Left ventricle myocardium superior (tissue), 1 donor: ENCODE measurements at regions not wholly inside any gene's neighbourhood (a gene's known extent, or its start where the extent isn't known, plus 50 kb on each side); places are given as distances from the start of the nearest gene placed in this dataset.
A peak's percentile ranks its signal among the peaks of the same experiment; 100 is the strongest.
"Not testable (repeated sequence)": the region's sequence is repeated elsewhere in the genome, so short reads cannot be mapped to it uniquely, and the experiment has no call there.

Source experiments
- ATAC-seq: fragments of 200-7000 bp; cut with Tn5 transposase; one replicate; pipeline ENCODE4 v1.9.1; 2020; ENCODE audit warnings: mild to moderate bottlenecking, moderate library complexity
- DNase-seq: peaks from one replicate; pipeline ENCODE4 v3.0.0-alpha.2; 2020
- intact Hi-C: fragments of 100-400 bp; cut with micrococcal nuclease; formaldehyde crosslinking; loops from one replicate; pipeline ENCODE4 v1.11.0; 2022
- donor health status: DM: no; HTN: yes; CAD: no; lungs with severe emphysema.

DNA sequence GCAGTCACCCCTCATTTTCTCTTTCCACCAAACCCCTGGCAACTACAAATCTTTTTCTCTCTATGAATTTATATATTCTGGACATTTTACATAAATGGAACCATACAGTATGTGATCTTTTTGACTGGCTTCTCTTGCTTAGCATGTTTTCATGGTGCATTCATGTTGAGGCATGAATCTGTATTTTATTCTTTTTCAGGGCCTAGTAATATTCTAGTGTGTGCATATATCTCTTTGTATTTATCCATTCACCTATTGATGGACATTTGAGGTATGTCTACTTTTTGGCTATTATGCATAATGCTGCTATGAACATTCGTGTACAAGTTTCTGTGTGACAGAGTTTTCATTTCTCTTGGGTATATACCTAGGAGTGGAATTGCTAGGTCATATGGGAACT is 78.2 kb downstream of the HACD1 start:
- intact Hi-C loops, result no loop called here
- DNase-seq (no peak), ATAC-seq (no peak)

- intact Hi-C loops, result no loop called here
- no peak for ATAC-seq
These were observed 79.9 kb downstream of the HACD1 start for GRCh38 chr10:17537281-17537680.

GRCh38 chr10:17536221-17536620 is 81.0 kb downstream of the HACD1 start:
- intact Hi-C loops, result no loop called here
- ATAC-seq, result no peak
- no peak for DNase-seq

More at GRCh38 chr10:17537281-17537680, 79.9 kb downstream of the HACD1 start:
- no peak for DNase-seq

DNA sequence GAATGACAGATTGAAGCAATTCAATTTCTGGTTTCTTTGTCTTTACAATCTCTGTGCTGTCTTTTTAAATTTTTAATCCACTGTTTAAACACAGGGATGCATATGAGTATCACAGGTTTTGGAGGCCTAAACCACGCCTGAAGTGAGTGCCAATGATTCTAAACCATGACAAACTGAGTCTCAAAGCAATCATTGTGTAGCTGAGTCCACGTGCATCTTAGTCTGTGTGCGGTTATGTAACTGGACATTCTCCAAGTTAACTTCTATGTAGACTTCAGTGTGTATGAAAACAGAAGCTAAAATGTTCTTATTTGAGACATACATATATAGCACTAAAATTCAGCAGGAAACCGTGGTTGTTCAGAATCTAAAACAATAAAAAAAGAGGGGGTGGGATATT is 79.3 kb upstream of the ST8SIA6 start:
- intact Hi-C loops, result no loop called here
- DNase-seq (no peak), ATAC-seq (no peak)

DNA sequence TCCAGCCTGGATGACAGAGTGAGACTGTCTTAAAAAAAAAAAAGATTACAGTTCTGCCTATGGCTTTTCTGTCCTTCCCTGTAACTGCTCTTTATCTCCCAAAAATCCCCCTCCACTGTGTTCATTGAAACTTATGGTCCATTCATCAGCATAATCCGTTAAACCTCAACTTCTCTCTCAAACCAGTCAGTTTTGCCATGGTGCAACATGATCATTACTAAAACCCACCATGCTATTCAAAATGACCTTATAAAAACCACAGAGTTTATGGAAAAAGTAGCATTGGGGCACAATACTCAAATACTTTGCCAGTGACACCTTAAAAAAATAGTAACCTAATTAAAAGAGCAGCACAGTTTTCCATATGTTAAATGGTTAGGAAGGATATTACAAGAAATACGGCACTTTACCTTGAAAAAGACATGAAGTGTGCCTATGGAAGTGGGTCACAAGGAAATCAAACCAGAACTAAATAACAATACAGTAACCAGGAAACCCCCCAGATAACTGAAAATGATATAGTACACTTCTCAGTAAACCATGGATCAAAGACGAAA is 74.0 kb upstream of the ST8SIA6 start:
- no peak for ATAC-seq
- intact Hi-C loops, result no loop called here
- DNase-seq, result no peak

GRCh38 chr10:17527514-17528146 is 73.2 kb upstream of the ST8SIA6 start:
- ATAC-seq (peak; percentile 39), DNase-seq (no peak)
- intact Hi-C loops, result no loop called here

GRCh38 chr10:17526571-17526970 is 72.2 kb upstream of the ST8SIA6 start:
- DNase-seq, ATAC-seq, intact Hi-C loops: not testable (repeated sequence)

DNA sequence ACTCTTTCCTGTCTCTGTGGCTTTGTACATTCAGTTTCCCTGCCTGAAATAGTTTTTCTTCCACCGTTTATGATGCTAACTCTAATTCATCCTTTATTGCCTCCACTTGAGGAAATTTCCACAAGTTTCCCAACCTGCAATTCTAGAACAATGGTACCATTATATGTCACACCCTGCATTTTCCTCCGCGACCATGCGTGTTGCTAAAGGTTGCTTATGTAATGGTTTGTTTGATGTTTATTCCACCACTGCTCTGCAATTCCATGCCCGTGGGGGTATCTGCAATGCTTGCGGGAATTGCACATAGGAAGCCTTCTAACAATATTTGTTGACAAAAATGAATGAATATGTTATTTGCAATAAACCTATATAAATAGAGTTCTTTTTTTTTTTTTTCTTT is 69.5 kb upstream of the ST8SIA6 start:
- intact Hi-C loops, result no loop called here
- ATAC-seq, result no peak

DNA sequence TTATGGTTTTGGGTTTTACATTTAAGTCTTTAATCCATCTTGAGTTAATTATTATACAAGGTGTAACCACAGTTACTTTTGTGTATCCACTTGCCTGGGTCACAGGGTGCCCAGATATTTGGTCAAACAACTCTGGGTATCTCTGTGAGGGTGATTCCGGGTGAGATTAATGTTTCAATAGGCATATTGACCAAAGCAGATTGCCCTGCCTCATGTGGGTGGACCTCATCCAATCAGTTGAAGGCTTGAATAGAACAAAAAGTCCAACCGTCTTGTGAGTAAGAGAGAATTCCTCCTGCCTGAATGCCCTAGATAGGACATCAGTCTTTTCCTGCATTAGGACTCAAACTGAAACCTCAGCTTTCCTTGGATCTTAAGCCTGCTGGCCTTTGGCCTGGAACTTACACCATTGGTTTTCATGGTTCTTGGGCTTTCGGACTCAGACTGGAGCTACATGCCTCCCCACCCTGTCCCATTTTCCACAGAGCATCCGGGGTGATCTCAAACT is 68.9 kb upstream of the ST8SIA6 start:
- intact Hi-C loops, result no loop called here
- ATAC-seq (no peak), DNase-seq (no peak)

More for the DNA sequence above, 69.5 kb upstream of the ST8SIA6 start:
- DNase-seq, result no peak

GRCh38 chr10:17522269-17522668 is 67.9 kb upstream of the ST8SIA6 start:
- ATAC-seq, intact Hi-C loops, DNase-seq: not testable (repeated sequence)

- intact Hi-C loops, result no loop called here
- no peak for DNase-seq
- no peak for ATAC-seq
These were observed 65.1 kb upstream of the ST8SIA6 start for GRCh38 chr10:17519457-17519856.

GRCh38 chr10:17518338-17518737 is 63.9 kb upstream of the ST8SIA6 start:
- intact Hi-C loops, result no loop called here
- DNase-seq (no peak), ATAC-seq (no peak)

DNA sequence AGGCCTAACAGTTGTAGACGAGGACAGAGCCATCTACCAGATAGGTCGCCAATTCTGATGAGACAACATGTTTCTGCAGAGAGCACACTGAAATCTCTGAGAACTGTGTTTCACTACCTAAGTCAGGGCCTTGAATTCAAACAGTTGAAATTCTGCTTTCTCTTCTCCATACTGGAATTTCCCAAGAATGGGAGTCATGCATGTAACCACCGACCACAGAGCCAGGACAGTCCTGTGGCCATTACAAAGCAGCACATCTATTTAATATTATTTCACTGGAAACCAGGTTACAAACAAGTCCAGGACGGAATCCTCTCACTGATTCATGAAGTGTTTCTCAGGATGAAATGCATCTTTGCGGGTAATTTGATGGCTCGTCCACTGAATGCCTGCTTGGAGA is 62.0 kb upstream of the ST8SIA6 start:
- no peak for ATAC-seq
- intact Hi-C loops, result no loop called here
- no peak for DNase-seq

GRCh38 chr10:17512341-17513001 is 58.1 kb upstream of the ST8SIA6 start:
- intact Hi-C loops, result no loop called here
- ATAC-seq (peak; percentile 66), DNase-seq (no peak)

DNA sequence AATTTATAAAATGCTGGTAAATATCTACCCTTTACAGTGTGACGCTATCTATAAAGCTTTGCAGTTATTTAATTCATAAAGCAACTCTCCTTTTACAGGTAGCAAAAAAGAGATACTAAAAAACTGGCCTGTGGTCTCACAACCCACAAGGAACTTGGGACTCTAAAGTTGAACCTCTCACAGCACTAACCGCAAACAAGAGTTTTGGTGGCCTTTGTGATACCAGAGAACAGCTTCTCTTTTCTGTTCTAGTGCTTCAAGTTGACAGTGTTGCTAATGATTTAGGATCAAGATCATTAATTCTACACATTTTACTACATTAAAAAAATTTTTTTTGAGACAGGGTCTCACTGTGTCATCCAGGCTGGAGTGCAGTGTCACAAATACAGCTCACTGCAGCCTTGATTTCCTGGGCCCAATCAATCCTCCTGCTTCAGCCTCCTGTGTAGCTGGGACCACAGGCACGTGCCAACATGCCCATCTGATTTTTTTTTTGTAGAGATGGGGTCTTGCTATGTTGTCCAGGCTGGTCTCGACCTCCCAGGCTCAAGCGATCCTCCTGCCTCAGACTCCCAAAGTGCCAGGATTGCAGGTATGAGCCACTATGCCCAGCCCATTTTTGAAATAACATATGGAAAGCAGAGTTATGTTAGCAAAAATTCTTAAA is 56.0 kb upstream of the ST8SIA6 start:
- intact Hi-C loops, result no loop called here
- ATAC-seq (no peak), DNase-seq (no peak)

GRCh38 chr10:17507538-17507937 is 53.1 kb upstream of the ST8SIA6 start:
- DNase-seq, result no peak
- ATAC-seq, result no peak
- intact Hi-C loops, result no loop called here

GRCh38 chr10:17506856-17507471 is 52.6 kb upstream of the ST8SIA6 start:
- no peak for ATAC-seq
- intact Hi-C loops, result no loop called here

DNA sequence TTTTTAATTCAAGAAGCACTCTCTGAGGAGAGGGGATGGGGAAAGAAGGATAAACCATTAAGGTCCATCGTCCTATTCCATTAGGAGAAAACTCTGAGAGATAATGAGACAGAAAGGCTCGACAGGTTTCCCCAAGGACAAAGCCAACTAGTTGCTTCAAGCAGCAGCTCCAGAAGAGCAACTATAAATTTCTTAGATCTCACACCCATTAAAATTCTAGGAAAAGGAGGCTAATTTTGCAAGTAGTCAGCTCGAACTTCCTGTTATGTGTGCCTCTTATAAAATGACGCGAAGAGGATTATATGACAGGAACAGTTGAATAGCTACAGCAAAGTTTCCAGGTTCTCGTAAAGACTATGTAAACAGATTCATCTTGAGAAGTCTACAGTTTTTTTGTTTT is 52.0 kb upstream of the ST8SIA6 start:
- intact Hi-C loops, result no loop called here
- ATAC-seq, result no peak
- no peak for DNase-seq

More at GRCh38 chr10:17506856-17507471, 52.6 kb upstream of the ST8SIA6 start:
- no peak for DNase-seq

GRCh38 chr10:17504547-17505245 is 50.3 kb upstream of the ST8SIA6 start:
- intact Hi-C loops, result no loop called here
- ATAC-seq, result no peak
- DNase-seq, result no peak
